ENCODE measurements at regions not wholly inside any gene's neighbourhood (a gene's known extent, or its start where the extent isn't known, plus 50 kb on each side); places are given as distances from the start of the nearest gene placed in this dataset.

DNA sequence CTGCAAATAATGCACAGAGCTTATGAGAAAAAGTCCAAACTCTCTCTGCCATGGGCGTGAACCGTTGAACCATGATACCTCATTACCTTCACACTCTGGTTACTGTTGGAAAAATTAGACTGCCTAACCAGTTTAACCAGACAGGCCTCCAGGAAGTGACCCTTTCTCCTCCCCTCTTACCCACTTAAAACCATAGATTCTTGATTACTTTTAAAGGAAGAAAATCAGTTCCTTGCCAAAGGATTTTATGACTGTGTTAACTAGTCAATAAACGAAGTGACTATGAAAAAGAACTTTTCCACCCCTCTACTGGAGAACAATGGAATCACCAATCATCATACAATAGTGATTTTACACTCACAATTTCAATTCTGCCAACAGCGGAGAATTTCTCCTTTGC lies 254.0 kb upstream of the ATP2B1 start:
- no peak for DNase-seq (ENCODE audit: low read depth in 2 of 2)

DNA sequence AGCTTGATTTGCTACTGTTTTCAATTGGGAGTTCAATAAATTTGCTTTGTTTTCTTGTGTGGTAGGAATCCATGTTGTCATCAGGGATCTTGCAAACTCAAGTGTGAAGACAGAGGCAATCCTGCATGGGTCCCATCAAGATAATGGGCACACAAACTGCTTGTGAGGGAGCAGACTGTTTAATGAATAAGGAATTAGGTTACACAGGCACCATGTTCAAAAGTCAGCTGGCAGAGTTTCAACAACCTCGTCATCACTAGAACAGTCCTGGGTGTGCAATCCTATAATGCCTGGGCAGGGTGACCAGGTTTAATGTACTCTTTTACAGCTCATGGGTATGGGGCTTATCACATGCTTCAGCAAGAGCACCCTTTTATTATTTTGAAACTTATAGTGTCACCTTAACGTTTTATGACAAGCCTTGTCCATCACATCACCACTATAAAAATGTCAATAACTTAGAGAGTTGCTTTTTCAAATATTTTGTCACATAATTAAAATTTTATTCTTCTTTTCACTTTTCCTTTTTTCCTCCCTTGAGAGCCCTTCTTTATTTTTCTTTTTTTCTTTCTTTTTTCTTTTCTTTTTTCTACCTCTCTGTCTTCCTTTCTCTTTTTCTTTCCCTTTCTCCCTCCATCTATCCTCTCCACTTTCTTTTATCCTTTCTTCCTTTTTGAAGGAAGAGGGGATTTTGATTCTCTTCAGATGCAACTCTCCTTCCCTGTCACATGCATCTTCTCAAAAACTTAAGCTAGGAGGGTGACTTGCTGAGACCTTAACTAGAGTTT lies 252.2 kb upstream of the ATP2B1 start:
- no peak for DNase-seq (ENCODE audit: low read depth in 2 of 2)

DNA sequence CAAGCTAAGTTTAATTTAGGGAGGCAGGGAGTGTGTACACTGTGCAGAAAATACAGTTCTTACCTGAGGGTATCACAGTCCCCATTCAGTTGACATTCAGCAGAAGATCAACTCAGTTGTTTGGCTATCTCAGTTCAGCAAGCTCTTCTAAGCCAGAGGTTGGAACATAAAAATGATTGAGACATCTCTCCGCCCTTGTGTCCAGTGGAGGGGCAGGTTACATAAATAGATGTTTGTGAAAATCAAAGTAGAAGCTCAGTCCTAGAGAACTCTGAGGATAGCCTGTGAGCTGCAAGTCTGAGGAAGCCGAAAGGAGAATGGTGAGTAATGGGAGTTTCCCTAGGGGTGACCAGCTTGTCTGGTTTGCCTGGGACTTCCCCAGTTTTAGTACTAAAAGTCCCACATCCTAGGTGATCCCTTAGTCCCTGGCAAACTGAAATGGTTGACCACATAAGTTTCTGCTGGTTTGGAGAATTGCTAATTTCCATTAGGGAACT lies 251.4 kb upstream of the ATP2B1 start:
- DNase-seq (ENCODE audit: low read depth in 2 of 2) = no peak

DNA sequence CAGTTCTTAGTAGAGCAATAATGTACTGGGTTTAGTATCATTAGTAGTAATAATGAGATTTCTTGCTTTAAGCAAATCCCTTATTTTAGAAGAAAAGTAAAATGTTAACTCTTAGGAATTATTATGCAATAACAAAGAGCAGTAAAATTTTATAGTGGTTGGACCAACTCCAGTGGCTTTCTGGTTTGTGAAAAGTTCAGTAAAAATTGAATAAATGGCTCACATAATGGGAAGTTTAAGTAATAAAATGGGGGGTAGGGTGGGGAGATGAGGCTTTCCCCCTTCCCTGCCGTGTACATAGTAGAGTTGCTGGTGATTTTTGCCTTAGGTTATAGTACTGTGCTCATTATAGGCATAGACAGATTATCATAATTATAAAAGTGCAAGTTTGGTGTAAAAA lies 250.5 kb upstream of the ATP2B1 start:
- DNase-seq (ENCODE audit: low read depth in 2 of 2) = no peak

DNA sequence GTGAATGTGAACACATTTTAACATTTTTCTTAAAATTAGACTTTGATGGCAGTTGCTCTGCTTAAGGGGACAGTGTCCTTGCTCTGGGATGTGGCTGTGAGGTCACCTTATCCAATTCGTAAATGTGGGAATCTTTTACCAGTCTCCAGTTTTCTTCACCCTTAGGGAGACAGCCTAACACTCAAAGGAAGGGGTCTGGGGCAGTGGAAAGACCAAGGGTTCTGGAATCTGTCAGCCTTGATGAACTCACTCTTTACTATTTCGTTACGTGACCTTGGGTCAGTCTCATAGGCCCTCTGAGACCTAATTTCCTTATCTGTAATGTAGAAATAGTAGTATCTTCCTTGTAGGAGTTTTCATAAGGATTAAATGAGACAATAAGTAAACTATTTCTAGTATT lies 245.6 kb upstream of the ATP2B1 start:
- no peak for DNase-seq (ENCODE audit: low read depth in 2 of 2)

DNA sequence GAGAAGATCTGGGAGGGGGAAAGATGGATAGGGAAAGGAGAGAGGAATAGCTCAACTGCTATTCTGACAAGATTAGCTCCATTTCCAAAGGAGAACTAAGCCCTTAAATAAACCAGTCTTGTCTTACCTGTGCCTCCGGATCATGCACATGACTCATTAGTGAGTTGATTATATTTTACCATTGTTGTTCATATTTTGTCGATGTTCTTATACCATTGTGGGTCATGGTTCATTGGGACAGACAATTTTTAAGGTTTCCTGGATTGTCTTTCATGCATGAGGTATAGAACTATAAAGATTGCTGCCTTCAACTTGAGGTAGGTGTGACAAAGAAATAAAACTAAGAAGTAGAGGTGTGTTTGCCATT lies 243.0 kb upstream of the ATP2B1 start:
- DNase-seq (ENCODE audit: low read depth in 2 of 2) = no peak

DNA sequence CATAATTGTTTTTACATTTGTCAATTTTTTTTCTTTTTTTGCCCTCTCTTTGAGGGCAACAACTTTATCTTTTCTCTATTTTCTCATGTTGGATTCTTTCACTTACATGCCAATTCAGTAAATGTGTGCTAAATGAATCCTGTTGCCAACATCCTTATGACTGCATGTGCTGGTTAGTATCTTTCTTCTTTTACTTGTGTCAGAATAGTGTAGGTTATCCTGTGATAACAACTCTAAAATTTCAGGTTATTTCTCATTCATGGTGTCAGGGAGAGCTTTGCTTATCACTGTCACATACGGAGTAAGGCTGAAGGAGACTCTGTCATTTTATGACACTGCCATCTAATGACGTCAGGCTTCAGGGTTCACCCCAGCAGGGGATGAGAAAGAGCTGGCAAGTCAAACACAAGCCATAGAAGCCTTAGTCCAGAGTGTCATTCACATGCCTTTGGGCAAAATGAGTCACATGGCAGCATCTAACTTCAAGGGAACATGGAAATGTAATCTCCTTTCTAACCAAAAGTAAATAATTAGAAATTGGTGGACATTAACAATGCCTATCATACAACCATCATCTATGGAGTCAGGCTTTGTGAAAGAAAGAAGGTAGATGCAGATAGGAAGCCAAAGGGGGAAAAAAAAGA lies 242.5 kb upstream of the ATP2B1 start:
- no peak for DNase-seq (ENCODE audit: low read depth in 2 of 2)

DNA sequence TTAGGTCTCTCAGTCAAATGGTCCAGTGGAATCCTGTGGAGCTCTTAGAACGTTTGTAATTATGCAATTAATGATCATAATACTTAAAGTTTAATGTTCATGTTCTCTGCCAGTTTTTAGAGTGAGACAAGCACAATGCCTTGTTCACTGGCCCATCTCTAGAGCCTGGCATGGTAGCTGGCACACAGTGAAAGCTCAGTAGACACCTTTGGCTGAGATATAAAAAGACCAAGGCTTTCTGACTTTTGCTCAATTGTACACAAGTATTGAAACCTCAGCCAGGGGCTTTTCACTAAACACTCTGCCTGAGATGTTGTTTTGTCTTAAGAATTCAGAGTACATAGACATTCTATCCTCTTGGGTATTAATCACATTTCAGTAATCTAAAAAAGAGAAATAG lies 241.8 kb upstream of the ATP2B1 start:
- no peak for DNase-seq (ENCODE audit: low read depth in 2 of 2)

DNA sequence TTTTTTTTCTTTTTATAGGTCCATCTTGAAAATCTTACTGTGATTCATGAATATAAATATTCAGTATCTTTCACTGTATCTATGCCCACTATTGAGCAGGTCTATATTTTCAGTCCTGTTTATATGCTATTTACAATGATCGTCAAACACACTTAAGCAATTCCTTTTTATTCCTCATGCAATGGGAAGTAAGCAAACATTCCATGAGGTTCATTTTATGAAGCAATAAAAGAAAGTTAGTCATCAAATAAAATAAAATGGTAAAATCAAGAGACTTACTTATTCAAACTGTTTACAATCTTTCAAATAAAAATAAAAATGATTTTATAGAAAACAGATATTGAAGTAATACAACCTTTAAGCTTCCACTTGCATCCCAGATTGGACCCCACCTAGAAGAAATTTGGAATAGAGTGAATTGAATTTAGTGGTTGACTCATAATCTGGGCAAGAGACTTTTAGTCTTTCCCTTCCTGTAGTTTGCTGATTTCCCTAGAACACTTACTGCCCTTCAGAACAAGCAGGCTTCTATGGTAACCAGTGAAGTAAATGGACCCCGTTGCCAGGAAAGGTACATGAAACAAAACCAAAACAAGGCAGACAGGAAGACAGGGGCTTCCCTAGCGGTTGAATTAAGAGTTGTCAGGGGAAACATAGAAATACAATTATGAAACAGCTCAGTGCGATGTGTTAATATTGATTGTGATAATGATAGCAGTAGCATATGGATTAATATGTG lies 241.0 kb upstream of the ATP2B1 start:
- DNase-seq (ENCODE audit: low read depth in 2 of 2) = peak in 1 of 2 donors; percentile 24

DNA sequence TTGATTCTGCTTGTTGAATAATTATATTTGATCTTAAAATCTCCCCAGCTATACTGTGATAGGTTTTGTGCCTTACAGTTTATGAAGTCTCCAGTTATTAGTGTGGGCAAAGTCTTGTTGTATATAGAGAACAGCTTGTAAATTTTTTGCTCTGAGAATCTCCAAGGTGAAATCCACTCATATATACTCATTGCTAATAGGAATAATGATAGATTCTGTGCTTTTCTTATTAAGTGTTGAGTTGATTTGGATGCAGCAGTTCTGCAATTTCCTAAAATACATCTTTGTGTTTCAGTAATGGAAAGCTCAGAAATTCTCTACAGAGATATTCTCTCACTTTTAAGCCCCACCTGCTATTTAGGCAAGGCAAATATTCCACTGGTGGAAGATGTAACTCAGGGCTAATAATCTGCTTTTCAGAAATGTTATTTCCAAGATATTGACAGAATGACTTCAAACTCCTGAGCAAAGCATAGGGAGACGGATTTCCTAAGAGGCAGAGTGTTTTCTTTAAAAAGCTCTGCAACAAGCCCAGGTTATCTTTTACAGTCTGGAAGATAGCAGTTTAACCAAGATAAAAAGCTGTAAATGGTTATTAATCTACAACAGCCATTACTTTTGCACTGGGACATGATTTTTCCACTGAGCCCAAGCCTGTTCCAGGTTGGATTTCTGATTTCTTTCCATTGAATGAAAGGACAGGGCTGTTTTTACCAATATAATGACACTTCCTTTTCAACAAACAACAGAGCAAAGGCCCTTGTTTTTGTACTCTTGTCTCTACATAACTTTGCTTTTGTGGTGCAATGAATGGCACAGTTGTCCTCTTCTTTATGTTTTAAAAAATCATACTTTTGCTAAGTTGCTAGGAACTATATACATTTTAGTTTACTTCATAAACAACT lies 239.9 kb upstream of the ATP2B1 start:
- no peak for DNase-seq (ENCODE audit: low read depth in 2 of 2)

DNA sequence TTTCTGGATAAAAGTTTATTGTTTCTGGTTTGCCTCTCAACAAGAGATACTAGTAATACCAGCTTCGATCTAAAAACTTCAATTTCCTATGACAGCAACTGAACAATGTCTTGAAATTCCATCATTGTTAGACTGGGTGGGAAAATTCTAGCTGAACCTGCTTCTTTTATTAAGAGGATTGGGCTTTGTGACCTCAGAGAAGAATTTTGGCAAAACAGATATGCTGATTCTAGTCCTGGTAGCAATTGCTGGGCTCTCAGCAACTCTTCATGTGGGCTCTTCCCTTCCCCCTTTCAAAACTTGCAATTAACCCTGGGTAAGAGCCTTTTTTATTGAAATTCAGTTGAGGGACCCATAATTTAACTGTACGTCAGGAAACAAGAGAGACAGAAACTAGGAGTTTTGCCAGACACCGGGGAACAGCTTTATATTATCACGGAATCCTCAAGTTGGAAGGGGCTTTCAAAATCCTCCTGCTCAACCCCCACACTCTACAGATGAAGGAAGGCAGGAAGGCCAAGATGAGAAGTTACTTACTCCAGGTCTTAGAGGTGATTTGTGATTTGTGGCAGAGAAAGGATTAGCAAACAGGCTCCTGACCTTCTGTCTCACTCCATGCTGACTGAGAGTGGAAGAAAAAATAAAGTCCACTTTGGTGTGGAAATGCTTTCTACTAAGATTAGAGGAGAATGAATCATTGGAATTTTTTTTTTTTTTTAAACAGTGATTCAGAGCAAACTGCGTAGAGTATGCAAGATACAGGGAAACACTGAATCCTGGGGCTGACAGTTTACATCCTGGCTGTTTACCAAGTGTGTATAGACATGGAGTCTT lies 239.0 kb upstream of the ATP2B1 start:
- no peak for DNase-seq (ENCODE audit: low read depth in 2 of 2)

DNA sequence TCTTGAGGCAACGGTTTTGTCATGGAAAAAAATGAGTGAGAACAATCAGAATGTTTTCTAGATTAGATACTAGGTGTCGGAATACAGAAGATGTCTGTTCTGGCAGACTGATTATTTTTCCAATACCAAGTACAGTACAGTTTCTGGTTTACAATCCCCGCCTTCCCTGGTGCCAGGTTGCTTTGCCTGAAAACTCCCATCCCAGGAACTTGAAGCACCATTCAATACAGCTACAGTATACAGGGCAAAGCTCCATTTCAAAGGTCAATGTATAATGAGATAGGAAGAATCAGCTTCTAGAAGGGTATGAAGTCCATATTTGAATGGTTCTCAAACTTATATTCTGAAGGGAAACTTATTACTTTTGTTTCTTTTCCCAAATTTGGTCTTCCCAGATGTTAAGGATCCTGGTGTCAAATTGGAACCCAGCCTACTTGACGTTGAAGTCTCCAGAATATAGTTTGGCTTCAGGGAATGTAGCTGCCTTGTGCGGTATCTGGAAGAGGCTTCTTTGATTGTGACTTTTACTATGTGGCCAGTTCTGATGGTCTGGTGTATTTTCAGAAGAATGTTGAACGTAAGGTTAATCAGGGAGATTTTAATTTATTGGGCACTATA lies 238.0 kb upstream of the ATP2B1 start:
- no peak for DNase-seq (ENCODE audit: low read depth in 2 of 2)

DNA sequence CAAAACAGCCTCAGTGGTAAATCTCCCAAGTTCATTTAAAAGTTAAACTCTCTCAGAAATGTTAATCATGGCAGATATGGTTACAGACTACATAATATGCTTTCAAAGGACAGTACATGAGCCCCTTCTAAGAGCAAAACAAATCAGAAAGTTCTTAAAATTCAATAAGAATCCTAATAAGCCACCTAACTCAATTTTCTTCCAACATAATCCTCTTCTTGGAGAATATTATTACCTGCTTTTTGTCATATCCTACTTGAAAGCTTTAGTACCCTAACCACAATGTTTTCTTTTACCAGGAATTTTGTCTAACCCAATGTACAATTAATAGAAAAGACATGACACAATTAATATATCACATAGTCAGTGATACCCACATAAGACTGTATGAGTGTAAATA lies 236.5 kb upstream of the ATP2B1 start:
- DNase-seq (ENCODE audit: low read depth in 2 of 2) = no peak

DNA sequence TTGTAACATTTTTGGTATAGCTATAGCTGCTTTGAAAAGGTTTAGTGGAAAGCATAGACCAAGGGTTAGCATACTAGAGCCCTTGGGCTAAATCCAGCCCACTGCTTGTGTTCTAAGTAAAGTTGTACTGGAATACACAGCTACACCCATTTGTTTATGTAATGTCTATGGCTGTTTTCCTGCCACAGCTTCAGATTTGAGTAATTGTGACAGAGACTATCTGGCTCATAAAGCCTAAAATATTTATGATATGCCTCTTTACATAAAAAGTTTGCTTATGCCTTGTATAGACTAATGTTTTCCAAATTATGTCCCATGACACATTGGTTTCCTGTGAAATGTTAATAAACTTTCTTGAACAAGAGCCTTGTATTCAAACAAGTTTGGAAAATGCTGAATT lies 234.8 kb upstream of the ATP2B1 start:
- no peak for DNase-seq (ENCODE audit: low read depth in 2 of 2)

DNA sequence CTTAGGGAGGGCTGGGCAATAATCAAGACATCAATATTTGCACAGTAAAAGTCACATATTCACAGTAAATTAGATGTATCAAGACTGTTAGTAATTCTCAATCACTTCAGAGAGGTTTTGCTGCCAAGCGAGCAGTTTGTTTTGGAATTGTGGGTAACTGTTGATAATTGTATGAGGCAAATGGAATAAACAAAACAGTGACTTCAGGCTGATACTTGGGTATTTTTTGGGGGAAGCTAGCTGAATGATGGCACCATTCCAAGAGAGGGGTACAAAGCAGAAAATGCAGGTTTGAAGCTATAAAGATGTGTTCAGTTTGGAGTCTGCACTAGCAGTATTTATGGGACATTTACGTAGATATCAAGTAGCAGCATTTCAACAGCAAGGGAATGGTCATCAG lies 232.8 kb upstream of the ATP2B1 start:
- no peak for DNase-seq (ENCODE audit: low read depth in 2 of 2)

DNA sequence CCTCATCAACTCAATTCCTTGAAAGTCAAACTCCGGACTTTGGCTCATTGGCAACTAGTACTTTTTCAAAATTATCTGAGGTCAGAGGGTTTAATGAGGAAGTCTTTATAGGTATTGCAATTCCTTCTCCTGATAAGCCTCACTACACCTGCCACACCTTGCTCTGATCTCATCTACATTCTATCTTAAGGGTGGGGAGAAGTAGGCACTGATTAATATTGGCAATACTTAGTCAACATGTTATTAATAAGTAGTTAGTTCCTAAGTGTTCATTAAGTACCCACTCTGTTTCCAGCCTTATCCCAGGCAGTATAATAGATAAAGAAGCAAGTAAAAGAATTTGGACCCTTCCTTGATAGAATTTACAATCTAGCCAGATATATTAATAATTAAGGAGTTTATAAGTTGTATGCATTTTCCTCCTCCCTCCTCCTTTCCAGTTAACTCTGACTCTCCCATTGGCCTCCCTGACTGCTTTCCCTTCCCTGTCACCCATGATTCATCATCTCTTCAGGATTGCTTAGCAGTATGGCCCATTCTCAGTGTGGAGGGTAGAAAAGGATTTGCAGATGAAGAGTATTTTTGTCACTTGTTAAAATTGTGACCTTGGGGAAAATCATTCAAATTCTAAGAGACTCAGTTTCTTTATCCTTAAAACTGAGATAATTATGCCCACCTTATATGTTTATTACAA lies 231.0 kb upstream of the ATP2B1 start:
- no peak for DNase-seq (ENCODE audit: low read depth in 2 of 2)

DNA sequence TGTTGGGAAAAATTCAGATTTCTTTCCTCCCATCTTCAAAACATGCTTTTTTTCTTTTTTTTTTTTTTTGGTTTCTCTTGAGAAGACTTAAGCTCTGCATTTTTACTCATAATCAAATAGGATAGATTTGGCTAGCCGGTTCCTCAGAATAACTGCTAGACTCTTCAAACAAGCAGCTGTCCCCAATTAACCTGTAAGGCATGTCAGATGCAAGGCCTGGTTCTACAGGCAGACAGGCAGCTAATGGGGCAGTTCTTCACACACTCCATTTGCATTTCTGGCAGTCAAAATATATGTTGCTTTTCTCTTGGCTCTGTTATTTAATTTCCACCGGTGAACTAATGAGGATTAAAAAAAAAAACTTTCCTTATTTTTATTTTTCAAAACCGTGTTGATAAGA lies 228.0 kb upstream of the ATP2B1 start:
- no peak for DNase-seq (ENCODE audit: low read depth in 2 of 2)

DNA sequence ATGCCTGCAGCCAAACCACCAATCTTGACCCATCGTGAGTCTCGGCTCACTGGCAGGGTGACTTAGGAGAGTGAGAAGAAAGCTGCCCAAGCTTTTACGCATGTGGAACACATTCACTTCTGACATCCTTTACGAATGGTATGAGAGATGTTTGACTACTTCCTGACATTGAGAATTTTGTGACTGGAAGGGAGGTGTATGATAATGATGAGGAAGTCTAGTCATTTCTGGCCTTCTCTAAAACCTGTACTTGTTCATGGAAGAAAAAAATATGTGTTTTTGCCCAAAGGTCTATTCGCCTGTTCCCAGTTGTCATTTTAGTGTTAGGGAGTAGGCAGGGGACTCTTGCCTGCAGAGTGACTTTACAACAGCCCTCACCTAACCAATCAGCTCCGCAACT lies 227.2 kb upstream of the ATP2B1 start:
- DNase-seq (ENCODE audit: low read depth in 2 of 2) = no peak

DNA sequence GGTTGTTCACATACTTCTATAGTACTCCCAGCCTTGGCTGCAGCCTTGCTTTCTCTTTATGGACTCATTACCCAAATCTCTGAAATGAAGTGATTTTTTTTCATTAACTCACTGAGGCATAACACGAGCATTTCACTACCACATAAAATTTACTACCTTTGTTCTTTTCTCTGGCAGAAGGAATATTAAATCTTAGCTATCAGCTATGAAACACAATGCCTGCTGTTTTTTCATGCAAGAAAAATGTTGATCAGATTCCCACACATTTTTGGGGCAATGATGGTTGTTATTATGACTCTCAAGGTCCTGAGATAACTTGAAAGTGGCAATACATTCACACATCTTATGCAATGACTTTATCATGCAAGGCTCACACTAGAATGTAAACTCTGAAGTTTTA lies 225.3 kb upstream of the ATP2B1 start:
- no peak for DNase-seq (ENCODE audit: low read depth in 2 of 2)

DNA sequence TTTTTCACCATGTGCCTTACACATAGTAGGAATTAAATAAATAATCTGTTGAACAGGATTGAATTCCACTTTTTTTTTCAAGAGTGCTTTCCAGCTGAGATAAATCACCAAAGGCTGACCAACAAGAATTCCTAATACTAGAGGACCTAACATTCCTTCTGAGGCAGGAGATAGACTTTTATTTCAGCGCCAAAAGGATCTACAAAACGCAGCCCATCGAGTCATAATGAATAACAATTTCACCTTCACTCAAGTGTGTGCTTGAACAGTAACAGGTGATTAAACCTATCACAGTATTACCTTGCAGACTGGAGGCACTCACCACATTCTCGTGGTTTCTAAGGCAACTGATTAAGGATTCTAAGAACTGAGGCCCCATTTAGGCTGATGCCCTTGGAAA lies 224.3 kb upstream of the ATP2B1 start:
- DNase-seq (ENCODE audit: low read depth in 2 of 2) = no peak
